SK-N-SH treated with all-trans-retinoic acid at 6 μM for 48 hours (cell line): ENCODE measurements at regions not wholly inside any gene's neighbourhood (a gene's known extent, or its start where the extent isn't known, plus 50 kb on each side); places are given as distances from the start of the nearest gene placed in this dataset.

Experiments used
- CSRNP3 ChIP-seq: fragments of 250-450 bp; sonication (Bioruptor Pico); IDR thresholded peaks from 2 replicates; pipeline ENCODE4 v1.5.1; 2021; ENCODE audit warnings: mild to moderate bottlenecking, moderate library complexity
- PATZ1 ChIP-seq: fragments of 250-450 bp; sonication (Bioruptor Pico); IDR thresholded peaks from 2 replicates; pipeline ENCODE4 v1.8.0; 2020; ENCODE audit warnings: mild to moderate bottlenecking, moderate library complexity, borderline replicate concordance
- TOX ChIP-seq: fragments of 250-450 bp; sonication (Bioruptor Pico); IDR thresholded peaks from 2 replicates; pipeline ENCODE4 v1.8.0; 2021; ENCODE audit warnings: mild to moderate bottlenecking, moderate library complexity, borderline replicate concordance
- ZNF8 ChIP-seq: fragments of 450-650 bp; formaldehyde crosslinking; IDR thresholded peaks from 2 replicates; pipeline ENCODE4 v1.5.0; 2020; ENCODE audit warnings: mild to moderate bottlenecking, moderate library complexity
- TF ChIP-seq, protein P1 (sequence below): fragments of 250-450 bp; sonication (Bioruptor Pico); IDR thresholded peaks from 2 replicates; pipeline ENCODE4 v1.5.1; 2020; ENCODE audit warnings: low read depth, mild to moderate bottlenecking, moderate library complexity

- TF ChIP-seq CSRNP3 (CRISPR knock-in tag), result no peak
- TF ChIP-seq, protein P1, sequence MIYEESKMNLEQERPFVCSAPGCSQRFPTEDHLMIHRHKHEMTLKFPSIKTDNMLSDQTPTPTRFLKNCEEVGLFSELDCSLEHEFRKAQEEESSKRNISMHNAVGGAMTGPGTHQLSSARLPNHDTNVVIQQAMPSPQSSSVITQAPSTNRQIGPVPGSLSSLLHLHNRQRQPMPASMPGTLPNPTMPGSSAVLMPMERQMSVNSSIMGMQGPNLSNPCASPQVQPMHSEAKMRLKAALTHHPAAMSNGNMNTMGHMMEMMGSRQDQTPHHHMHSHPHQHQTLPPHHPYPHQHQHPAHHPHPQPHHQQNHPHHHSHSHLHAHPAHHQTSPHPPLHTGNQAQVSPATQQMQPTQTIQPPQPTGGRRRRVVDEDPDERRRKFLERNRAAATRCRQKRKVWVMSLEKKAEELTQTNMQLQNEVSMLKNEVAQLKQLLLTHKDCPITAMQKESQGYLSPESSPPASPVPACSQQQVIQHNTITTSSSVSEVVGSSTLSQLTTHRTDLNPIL, result no peak
- no peak for TF ChIP-seq PATZ1 (CRISPR knock-in tag)
- no peak for TF ChIP-seq ZNF8 (CRISPR knock-in tag)
- TF ChIP-seq TOX (CRISPR knock-in tag), result no peak
These were observed 63.3 kb upstream of the PDE10A start for GRCh38 chr6:165726290-165726875.
